IPS DF 4.7 (cell line): ENCODE measurements at regions not wholly inside any gene's neighbourhood (a gene's known extent, or its start where the extent isn't known, plus 50 kb on each side); places are given as distances from the start of the nearest gene placed in this dataset.
"Not testable (repeated sequence)": the region's sequence is repeated elsewhere in the genome, so short reads cannot be mapped to it uniquely, and the experiment has no call there.

ENCODE experiments used
- DNase-seq: peaks from one replicate; pipeline ENCODE4 v3.0.0-alpha.2; 2013; ENCODE audit warnings: low spot score; ENCODE audit errors: extremely low read depth

GRCh38 chr2:381941-382727 lies 94.2 kb upstream of the ALKAL2 start:
- no peak for DNase-seq

- no peak for DNase-seq
Observed at GRCh38 chr2:381181-381580, 93.3 kb upstream of the ALKAL2 start.

GRCh38 chr2:380772-381171 lies 92.9 kb upstream of the ALKAL2 start:
- no peak for DNase-seq

GRCh38 chr2:380221-380620 lies 92.3 kb upstream of the ALKAL2 start:
- DNase-seq = no peak

GRCh38 chr2:379778-380177 lies 91.9 kb upstream of the ALKAL2 start:
- DNase-seq = no peak

- no peak for DNase-seq
Observed at GRCh38 chr2:378364-378763, 90.5 kb upstream of the ALKAL2 start.

- DNase-seq = no peak
Observed at GRCh38 chr2:377414-377813, 89.5 kb upstream of the ALKAL2 start.

- no peak for DNase-seq
Observed at GRCh38 chr2:375956-376307, 88.0 kb upstream of the ALKAL2 start.

- DNase-seq = no peak
Observed at GRCh38 chr2:375270-375955, 87.5 kb upstream of the ALKAL2 start.

- DNase-seq = no peak
Observed at GRCh38 chr2:368386-368785, 80.5 kb upstream of the ALKAL2 start.

GRCh38 chr2:367246-367645 lies 79.4 kb upstream of the ALKAL2 start:
- no peak for DNase-seq

GRCh38 chr2:366706-367105 lies 78.8 kb upstream of the ALKAL2 start:
- DNase-seq = no peak

GRCh38 chr2:365367-366275 lies 77.7 kb upstream of the ALKAL2 start:
- DNase-seq = no peak

- no peak for DNase-seq
Observed at GRCh38 chr2:363824-364470, 76.1 kb upstream of the ALKAL2 start.

GRCh38 chr2:362924-363323 lies 75.0 kb upstream of the ALKAL2 start:
- DNase-seq = no peak

- DNase-seq = no peak
Observed at GRCh38 chr2:360124-360523, 72.2 kb upstream of the ALKAL2 start.

- DNase-seq = no peak
Observed at GRCh38 chr2:359047-359446, 71.2 kb upstream of the ALKAL2 start.

- DNase-seq = no peak
Observed at GRCh38 chr2:357811-358210, 69.9 kb upstream of the ALKAL2 start.

GRCh38 chr2:356304-356703 lies 68.4 kb upstream of the ALKAL2 start:
- DNase-seq = not testable (repeated sequence)

- no peak for DNase-seq
Observed at GRCh38 chr2:355773-356172, 67.9 kb upstream of the ALKAL2 start.

GRCh38 chr2:352696-353095 lies 64.8 kb upstream of the ALKAL2 start:
- no peak for DNase-seq

GRCh38 chr2:349390-349789 lies 61.5 kb upstream of the ALKAL2 start:
- no peak for DNase-seq
